Astrocyte (in vitro differentiated cells and primary cell): ENCODE measurements at regions not wholly inside any gene's neighbourhood (a gene's known extent, or its start where the extent isn't known, plus 50 kb on each side); places are given as distances from the start of the nearest gene placed in this dataset.
"Not testable (repeated sequence)": the region's sequence is repeated elsewhere in the genome, so short reads cannot be mapped to it uniquely, and the experiment has no call there.

ENCODE experiments used
- EZH2 ChIP-seq: IDR thresholded peaks from 2 replicates; pipeline ENCODE4 v1.6.1; 2012; ENCODE audit warnings: mild to moderate bottlenecking, low read length, inconsistent platforms; ENCODE audit not compliant: insufficient read depth
- TF ChIP-seq, protein P1 (sequence below): IDR thresholded peaks from 2 replicates; pipeline ENCODE4 v1.5.1; 2011; ENCODE audit warnings: low read depth, mild to moderate bottlenecking, inconsistent platforms, low read length, moderate library complexity; ENCODE audit not compliant: insufficient read depth

DNA sequence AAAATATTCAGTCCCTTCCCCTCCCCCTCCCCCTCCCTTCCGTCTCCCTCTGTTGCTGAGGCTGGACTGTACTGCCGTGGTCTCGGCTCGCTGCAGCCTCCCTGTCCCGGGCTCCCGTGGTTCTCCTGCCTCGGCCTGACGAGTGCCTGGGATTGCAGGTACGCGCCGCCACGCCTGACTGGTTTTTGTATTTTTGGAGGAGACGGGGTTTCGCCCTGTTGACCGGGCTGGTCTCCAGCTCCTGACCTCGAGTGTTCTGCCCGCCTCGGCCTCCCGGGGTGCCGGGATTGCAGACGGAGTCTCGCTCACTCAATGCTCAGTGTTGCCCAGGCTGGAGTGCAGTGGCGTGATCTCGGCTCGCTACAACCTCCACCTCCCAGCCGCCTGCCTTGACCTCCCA is 135.5 kb upstream of the PROKR2 start:
- not testable (repeated sequence) for TF ChIP-seq EZH2
- TF ChIP-seq, protein P1, sequence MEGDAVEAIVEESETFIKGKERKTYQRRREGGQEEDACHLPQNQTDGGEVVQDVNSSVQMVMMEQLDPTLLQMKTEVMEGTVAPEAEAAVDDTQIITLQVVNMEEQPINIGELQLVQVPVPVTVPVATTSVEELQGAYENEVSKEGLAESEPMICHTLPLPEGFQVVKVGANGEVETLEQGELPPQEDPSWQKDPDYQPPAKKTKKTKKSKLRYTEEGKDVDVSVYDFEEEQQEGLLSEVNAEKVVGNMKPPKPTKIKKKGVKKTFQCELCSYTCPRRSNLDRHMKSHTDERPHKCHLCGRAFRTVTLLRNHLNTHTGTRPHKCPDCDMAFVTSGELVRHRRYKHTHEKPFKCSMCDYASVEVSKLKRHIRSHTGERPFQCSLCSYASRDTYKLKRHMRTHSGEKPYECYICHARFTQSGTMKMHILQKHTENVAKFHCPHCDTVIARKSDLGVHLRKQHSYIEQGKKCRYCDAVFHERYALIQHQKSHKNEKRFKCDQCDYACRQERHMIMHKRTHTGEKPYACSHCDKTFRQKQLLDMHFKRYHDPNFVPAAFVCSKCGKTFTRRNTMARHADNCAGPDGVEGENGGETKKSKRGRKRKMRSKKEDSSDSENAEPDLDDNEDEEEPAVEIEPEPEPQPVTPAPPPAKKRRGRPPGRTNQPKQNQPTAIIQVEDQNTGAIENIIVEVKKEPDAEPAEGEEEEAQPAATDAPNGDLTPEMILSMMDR, result not testable (repeated sequence)
